ENCODE measurements at regions not wholly inside any gene's neighbourhood (a gene's known extent, or its start where the extent isn't known, plus 50 kb on each side); places are given as distances from the start of the nearest gene placed in this dataset.

DNA sequence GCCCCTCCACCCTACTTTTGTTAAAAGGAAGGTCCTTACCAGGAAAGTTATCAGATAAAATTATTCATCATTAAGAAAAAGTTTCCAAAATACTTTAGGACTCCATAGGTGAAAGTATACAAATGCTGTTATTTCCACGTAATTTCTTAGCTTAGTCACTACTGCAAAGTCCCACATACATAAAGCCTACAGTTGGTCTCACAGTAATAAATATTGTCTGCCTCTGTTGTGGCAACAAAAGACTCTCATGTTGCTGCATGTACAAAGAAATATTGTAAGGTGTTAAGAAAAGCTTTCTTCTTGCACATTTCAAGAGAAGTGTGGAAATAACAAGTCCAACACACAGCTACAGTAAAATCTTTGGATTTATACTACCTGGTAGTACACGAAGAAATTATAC lies 102.4 kb upstream of the DST start:
- Histone ChIP-seq H3K4me2 (replicated peaks; ENCODE audit: low read depth, low read length, poor library complexity, severe bottlenecking) (no peak overlapping the region), H2AFZ (ENCODE audit: insufficient read depth, low read depth, low read length, poor library complexity, severe bottlenecking) (no peak overlapping the region), H3K79me2 (ENCODE audit: control insufficient read depth, insufficient read depth, low read length) (no peaks in the 10 kb centered on the region), H3K9ac (ENCODE audit: low read length) (no peak overlapping the region), H3K4me3 (ENCODE audit: control extremely low read depth in 1 of 5, extremely low read depth in 1 of 5, insufficient read depth in 1 of 5, low read depth in 2 of 5, low read length in 4 of 5) (no peak overlapping the region), H3K36me3 (replicated peaks in 1 of 2; ENCODE audit: control extremely low read depth in 1 of 2, control insufficient read depth in 1 of 2, extremely low read depth in 1 of 2, insufficient read depth in 2 of 2, low read length in 1 of 2) (no peaks in the 10 kb centered on the region), H3K27me3 (replicated peaks in 1 of 4; ENCODE audit: control extremely low read depth in 1 of 4, control insufficient read depth in 3 of 4, insufficient read depth in 4 of 4, low read length in 3 of 4) (no peaks in the 10 kb centered on the region), H3K27ac (ENCODE audit: low read length in 2 of 2) (no peak overlapping the region), H3K9me3 (ENCODE audit: control extremely low read depth in 1 of 3, control insufficient read depth in 2 of 3, insufficient read depth in 1 of 3, low read length in 2 of 3) (no peaks in the 10 kb centered on the region), H4K20me1 (ENCODE audit: control insufficient read depth, insufficient read depth, low read length, poor library complexity, severe bottlenecking) (no peaks in the 10 kb centered on the region), H3K4me1 (ENCODE audit: control insufficient read depth in 2 of 2, insufficient read depth in 2 of 2, low read length in 2 of 2) (no peaks in the 10 kb centered on the region)
- CTCF ChIA-PET, result no interaction called here
- POLR2A ChIA-PET, result no interaction called here
- Mint-ChIP-seq H3K4me3 (no peak overlapping the region), H3K9me3 (ENCODE audit: insufficient read depth) (no peaks in the 10 kb centered on the region), H3K27me3 (peaks cover 4% of the 10 kb centered on the region), H3K27ac (no peak overlapping the region), H3K4me1 (peaks cover 3% of the 10 kb centered on the region)
- intact Hi-C loops (cut with micrococcal nuclease), result no loop called here
- no CpG with 5 or more reads among the region's 2 CpGs for WGBS (ENCODE audit: insufficient coverage)
- DNase-seq, result no peak
- ATAC-seq (ENCODE audit: low read depth), result no peak
- TF ChIP-seq EZH2 (IDR thresholded peaks at IDR 0.05; ENCODE audit: borderline replicate concordance, insufficient read depth, low read depth, low read length, poor library complexity, severe bottlenecking), result no peak
- TF ChIP-seq, protein P1, sequence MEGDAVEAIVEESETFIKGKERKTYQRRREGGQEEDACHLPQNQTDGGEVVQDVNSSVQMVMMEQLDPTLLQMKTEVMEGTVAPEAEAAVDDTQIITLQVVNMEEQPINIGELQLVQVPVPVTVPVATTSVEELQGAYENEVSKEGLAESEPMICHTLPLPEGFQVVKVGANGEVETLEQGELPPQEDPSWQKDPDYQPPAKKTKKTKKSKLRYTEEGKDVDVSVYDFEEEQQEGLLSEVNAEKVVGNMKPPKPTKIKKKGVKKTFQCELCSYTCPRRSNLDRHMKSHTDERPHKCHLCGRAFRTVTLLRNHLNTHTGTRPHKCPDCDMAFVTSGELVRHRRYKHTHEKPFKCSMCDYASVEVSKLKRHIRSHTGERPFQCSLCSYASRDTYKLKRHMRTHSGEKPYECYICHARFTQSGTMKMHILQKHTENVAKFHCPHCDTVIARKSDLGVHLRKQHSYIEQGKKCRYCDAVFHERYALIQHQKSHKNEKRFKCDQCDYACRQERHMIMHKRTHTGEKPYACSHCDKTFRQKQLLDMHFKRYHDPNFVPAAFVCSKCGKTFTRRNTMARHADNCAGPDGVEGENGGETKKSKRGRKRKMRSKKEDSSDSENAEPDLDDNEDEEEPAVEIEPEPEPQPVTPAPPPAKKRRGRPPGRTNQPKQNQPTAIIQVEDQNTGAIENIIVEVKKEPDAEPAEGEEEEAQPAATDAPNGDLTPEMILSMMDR (IDR thresholded peaks at IDR 0.05), result no peak

DNA sequence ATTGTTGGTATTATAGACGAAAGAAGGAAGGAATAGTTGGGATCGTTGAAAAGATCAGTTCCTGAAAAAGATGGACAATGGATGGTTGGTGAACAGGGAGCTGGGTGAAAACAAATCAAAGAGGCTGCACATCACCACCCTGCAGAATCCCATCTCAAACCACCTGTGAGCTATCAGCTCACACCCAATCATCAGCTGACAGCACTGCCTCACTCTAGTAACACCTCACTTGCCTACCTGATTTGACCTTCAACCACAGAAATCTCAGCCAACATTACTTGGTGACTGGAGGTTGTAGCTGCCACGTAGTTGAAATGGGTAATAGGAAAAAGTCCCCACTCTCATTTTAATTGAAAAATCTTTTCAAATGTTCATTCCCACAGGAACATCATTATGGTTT lies 101.8 kb upstream of the DST start:
- Histone ChIP-seq H3K9ac (ENCODE audit: low read length) (no peak overlapping the region), H3K4me2 (replicated peaks; ENCODE audit: low read depth, low read length, poor library complexity, severe bottlenecking) (no peak overlapping the region), H3K4me1 (ENCODE audit: control insufficient read depth in 2 of 2, insufficient read depth in 2 of 2, low read length in 2 of 2) (no peaks in the 10 kb centered on the region), H3K27me3 (replicated peaks in 1 of 4; ENCODE audit: control extremely low read depth in 1 of 4, control insufficient read depth in 3 of 4, insufficient read depth in 4 of 4, low read length in 3 of 4) (no peaks in the 10 kb centered on the region), H2AFZ (ENCODE audit: insufficient read depth, low read depth, low read length, poor library complexity, severe bottlenecking) (no peak overlapping the region), H3K4me3 (ENCODE audit: control extremely low read depth in 1 of 5, extremely low read depth in 1 of 5, insufficient read depth in 1 of 5, low read depth in 2 of 5, low read length in 4 of 5) (no peak overlapping the region), H4K20me1 (ENCODE audit: control insufficient read depth, insufficient read depth, low read length, poor library complexity, severe bottlenecking) (no peaks in the 10 kb centered on the region), H3K79me2 (ENCODE audit: control insufficient read depth, insufficient read depth, low read length) (no peaks in the 10 kb centered on the region), H3K9me3 (ENCODE audit: control extremely low read depth in 1 of 3, control insufficient read depth in 2 of 3, insufficient read depth in 1 of 3, low read length in 2 of 3) (no peaks in the 10 kb centered on the region), H3K27ac (ENCODE audit: low read length in 2 of 2) (no peak overlapping the region), H3K36me3 (replicated peaks in 1 of 2; ENCODE audit: control extremely low read depth in 1 of 2, control insufficient read depth in 1 of 2, extremely low read depth in 1 of 2, insufficient read depth in 2 of 2, low read length in 1 of 2) (no peaks in the 10 kb centered on the region)
- CTCF ChIA-PET, result interaction anchor here (0.7 kb wide), 1 partner anchor 51 kb away, joined by 3 read pairs; no protein-coding TSS in a partner anchor
- Mint-ChIP-seq H3K4me1 (peaks cover 3% of the 10 kb centered on the region), H3K9me3 (ENCODE audit: insufficient read depth) (no peaks in the 10 kb centered on the region), H3K27me3 (peaks cover 4% of the 10 kb centered on the region), H3K27ac (no peak overlapping the region), H3K4me3 (no peak overlapping the region)
- ATAC-seq (ENCODE audit: low read depth) (no peak), DNase-seq (no peak)
- no peak for TF ChIP-seq EZH2 (IDR thresholded peaks at IDR 0.05; ENCODE audit: borderline replicate concordance, insufficient read depth, low read depth, low read length, poor library complexity, severe bottlenecking)
- TF ChIP-seq, protein P1 (IDR thresholded peaks at IDR 0.05), result no peak
- POLR2A ChIA-PET, result no interaction called here
- intact Hi-C loops (cut with micrococcal nuclease), result no loop called here
- WGBS (ENCODE audit: insufficient coverage), result no CpG with 5 or more reads among the region's 3 CpGs

All from B cell (primary cell).